Esophagus (tissue), 2 donors: ENCODE measurements at regions not wholly inside any gene's neighbourhood (a gene's known extent, or its start where the extent isn't known, plus 50 kb on each side); places are given as distances from the start of the nearest gene placed in this dataset.

Experiments
- H3K27ac ChIP-seq, 2 donors: one replicate each; pipeline ENCODE4 v1.5.1; 2013; ENCODE audit warnings: low read depth in 2 of 2, mild to moderate bottlenecking in 2 of 2, inconsistent platforms in 1 of 2, low read length in 1 of 2, moderate library complexity in 1 of 2
- H3K27me3 ChIP-seq, 2 donors: one replicate each; pipeline ENCODE4 v1.6.1; 2013; ENCODE audit warnings: low read length in 2 of 2, control low read depth in 1 of 2, mild to moderate bottlenecking in 1 of 2; ENCODE audit not compliant: insufficient read depth in 2 of 2, control insufficient read depth in 1 of 2
- H3K36me3 ChIP-seq, 2 donors: one replicate each; pipeline ENCODE4 v1.6.1; 2013; ENCODE audit warnings: low read length in 1 of 2; ENCODE audit not compliant: control insufficient read depth in 2 of 2, insufficient read depth in 2 of 2
- H3K4me1 ChIP-seq, 2 donors: one replicate each; pipeline ENCODE4 v1.6.1; 2013; ENCODE audit warnings: low read length in 1 of 2; ENCODE audit not compliant: control insufficient read depth in 2 of 2, insufficient read depth in 2 of 2
- H3K4me3 ChIP-seq, 2 donors: one replicate each; pipeline ENCODE4 v1.5.1; 2013; ENCODE audit warnings: low read length in 2 of 2, mild to moderate bottlenecking in 2 of 2, low read depth in 1 of 2, moderate library complexity in 1 of 2
- H3K9me3 ChIP-seq, 2 donors: one replicate each; pipeline ENCODE4 v1.6.1; 2013; ENCODE audit warnings: mild to moderate bottlenecking in 2 of 2, low read depth in 1 of 2, low read length in 1 of 2, moderate library complexity in 1 of 2; ENCODE audit not compliant: control insufficient read depth in 2 of 2, insufficient read depth in 1 of 2
- WGBS, 2 donors: extraction: QIAGEN DNeasy Blood & Tissue Kit; methylation state at CpG; one replicate each; pipeline ENCODE4 v1.1.7; 2013; 5-methylcytosine and 5-hydroxymethylcytosine counted together
- donor health status: healthy with polysubstance abuse.
- donor health status: Bipolar disorder and iron deficiency.

- no peaks in the 10 kb centered on the region for H3K36me3 ChIP-seq
- H3K4me1 ChIP-seq = no peaks in the 10 kb centered on the region
- H3K9me3 ChIP-seq = no peaks in the 10 kb centered on the region
- H3K4me3 ChIP-seq = no peak overlapping the region
- H3K27me3 ChIP-seq = no peaks in the 10 kb centered on the region
- whole genome bisulfite sequencing, 2 donors = 98 to 100% methylated on average over 1 of the region's 1 CpG
- no peak overlapping the region for H3K27ac ChIP-seq
Observed at GRCh38 chr2:138280999-138281695, 220.4 kb upstream of the SPOPL start.

DNA sequence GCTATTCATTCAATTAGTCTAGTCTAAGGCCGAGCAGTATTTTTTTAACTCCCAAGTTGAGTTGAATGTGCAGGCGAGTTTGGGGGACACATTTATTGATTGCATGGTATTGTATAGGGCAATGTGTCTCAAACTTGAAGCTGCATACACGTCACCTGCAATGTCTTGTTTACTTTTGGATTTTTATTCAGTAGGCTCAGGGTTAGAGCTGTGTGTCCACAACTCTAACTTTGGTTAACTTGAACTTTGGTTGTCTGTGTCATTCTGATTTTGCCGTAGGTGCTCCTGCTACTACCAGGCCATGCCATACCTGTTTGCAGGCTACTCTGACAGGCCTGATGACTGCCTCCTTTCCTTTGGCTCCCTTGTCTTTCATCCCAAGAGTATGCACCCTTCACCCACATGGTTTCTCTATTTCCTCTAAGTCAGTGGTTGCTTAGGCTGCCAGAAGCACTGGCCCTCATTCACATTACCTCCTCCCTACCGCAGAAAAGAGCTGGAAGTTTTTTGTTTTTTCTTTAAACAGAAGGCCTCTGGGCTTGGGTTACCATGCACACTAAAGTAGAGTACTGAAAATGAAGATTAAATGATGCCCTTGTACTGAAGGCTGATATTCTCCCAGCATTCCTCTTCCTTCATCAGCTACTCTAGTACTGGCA is 219.4 kb upstream of the SPOPL start:
- no peaks in the 10 kb centered on the region for H3K9me3 ChIP-seq
- H3K27me3 ChIP-seq = no peaks in the 10 kb centered on the region
- WGBS, 2 donors = 88 to 90% methylated on average over 5 of the region's 5 CpGs
- H3K4me1 ChIP-seq = no peaks in the 10 kb centered on the region
- H3K36me3 ChIP-seq = no peaks in the 10 kb centered on the region
- no peak overlapping the region for H3K4me3 ChIP-seq
- no peak overlapping the region for H3K27ac ChIP-seq

GRCh38 chr2:138291805-138292204 is 209.8 kb upstream of the SPOPL start:
- Histone ChIP-seq H3K4me1 (no peaks in the 10 kb centered on the region), H3K9me3 (no peaks in the 10 kb centered on the region)
- WGBS, 2 donors = 86 to 89% methylated on average over 3 of the region's 3 CpGs

DNA sequence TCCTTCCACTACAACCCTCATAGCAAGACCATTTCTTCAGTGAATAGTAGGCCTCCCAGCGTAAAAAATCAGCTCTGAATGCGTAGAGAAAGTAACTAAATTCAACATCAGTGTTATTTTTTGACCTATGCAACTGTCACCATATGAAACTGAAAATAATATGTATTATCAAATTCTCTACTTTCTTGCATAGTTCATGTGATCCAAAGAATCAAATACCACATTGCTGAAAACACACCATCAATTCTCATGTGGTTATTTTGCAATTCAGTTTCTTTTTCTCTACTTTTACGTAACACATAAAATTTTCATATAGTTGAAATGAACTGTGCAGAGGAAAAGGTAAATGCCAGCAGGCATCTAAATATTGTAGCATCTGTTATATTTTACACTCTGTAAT is 208.5 kb upstream of the SPOPL start:
- Histone ChIP-seq H3K4me1 (no peaks in the 10 kb centered on the region), H3K36me3 (no peaks in the 10 kb centered on the region), H3K27me3 (no peaks in the 10 kb centered on the region), H3K9me3 (no peaks in the 10 kb centered on the region), H3K4me3 (no peak overlapping the region), H3K27ac (no peak overlapping the region)
- 92 to 94% methylated on average over 3 of the region's 3 CpGs for WGBS, 2 donors

More at GRCh38 chr2:138291805-138292204, 209.8 kb upstream of the SPOPL start:
- Histone ChIP-seq H3K36me3 (no peaks in the 10 kb centered on the region), H3K4me3 (no peak overlapping the region), H3K27me3 (no peaks in the 10 kb centered on the region), H3K27ac (no peak overlapping the region)

DNA sequence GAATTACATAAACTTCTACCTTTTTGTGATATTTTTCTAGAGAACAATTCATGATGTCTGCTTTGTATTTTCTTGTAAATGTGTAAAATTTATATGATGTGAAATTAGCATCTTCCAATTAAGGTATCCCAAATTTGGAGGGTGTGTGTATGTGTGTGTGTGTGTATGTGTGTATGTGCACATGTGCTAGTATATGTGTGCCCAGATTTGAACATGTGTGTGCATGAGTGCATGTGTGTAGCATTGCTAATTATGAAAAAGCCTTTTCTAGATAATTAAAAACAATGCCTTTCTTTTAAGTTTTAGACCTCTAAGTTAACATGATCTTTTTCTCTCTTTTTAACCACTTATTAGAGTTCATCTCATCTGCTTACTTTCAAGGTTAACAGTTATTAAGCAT is 208.0 kb upstream of the SPOPL start:
- H3K4me1 ChIP-seq = no peaks in the 10 kb centered on the region
- no peaks in the 10 kb centered on the region for H3K36me3 ChIP-seq
- no peaks in the 10 kb centered on the region for H3K9me3 ChIP-seq
- H3K27me3 ChIP-seq = no peaks in the 10 kb centered on the region
- no peak overlapping the region for H3K27ac ChIP-seq
- no peak overlapping the region for H3K4me3 ChIP-seq

- Histone ChIP-seq H3K9me3 (no peaks in the 10 kb centered on the region), H3K27me3 (no peaks in the 10 kb centered on the region), H3K4me1 (no peaks in the 10 kb centered on the region), H3K27ac (no peak overlapping the region), H3K4me3 (no peak overlapping the region), H3K36me3 (no peaks in the 10 kb centered on the region)
- 55 to 66% methylated on average over 4 of the region's 4 CpGs for WGBS, 2 donors
Observed at GRCh38 chr2:138294451-138294850, 207.1 kb upstream of the SPOPL start.

- H3K9me3 ChIP-seq = no peaks in the 10 kb centered on the region
- H3K4me1 ChIP-seq = no peaks in the 10 kb centered on the region
- no peaks in the 10 kb centered on the region for H3K36me3 ChIP-seq
- H3K4me3 ChIP-seq = no peak overlapping the region
- H3K27me3 ChIP-seq = no peaks in the 10 kb centered on the region
- no peak overlapping the region for H3K27ac ChIP-seq
Observed at GRCh38 chr2:138296365-138296764, 205.2 kb upstream of the SPOPL start.

DNA sequence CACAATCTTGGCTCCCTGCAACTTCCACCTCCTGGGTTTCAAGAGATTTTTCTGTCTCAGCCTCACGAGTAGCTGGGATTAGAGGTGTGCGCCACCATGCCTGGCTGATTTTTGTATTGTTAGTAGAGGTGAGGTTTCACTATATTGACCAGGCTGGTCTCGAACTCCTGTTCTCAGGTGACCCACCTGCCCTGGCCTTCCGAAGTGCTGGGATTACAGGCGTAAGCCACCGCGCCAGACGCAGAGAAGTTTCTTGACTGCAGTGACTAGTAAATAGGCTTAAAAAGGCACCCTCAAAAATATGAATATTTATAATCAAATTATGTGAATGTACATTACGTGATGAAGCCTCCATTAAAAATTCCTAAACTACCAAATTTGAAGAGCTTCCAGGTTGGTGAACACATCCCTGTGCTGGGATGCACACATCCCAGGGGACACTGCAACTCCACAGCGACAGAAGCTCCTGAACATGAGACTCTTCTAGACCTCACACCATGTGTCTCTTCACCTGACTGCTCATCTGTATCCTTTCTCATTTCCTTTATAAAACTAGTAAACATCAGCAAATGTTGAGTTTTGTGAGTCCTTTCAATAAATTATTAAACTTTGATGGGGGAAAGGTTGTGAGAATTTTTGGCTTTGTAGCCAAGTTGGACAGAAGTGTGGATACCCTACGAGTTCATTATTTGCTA is 203.3 kb upstream of the SPOPL start:
- WGBS, 2 donors = 93 to 96% methylated on average over 11 of the region's 11 CpGs
- H3K4me3 ChIP-seq = no peak overlapping the region
- no peaks in the 10 kb centered on the region for H3K36me3 ChIP-seq
- H3K27me3 ChIP-seq = no peaks in the 10 kb centered on the region
- H3K9me3 ChIP-seq = no peaks in the 10 kb centered on the region
- H3K4me1 ChIP-seq = no peaks in the 10 kb centered on the region
- no peak overlapping the region for H3K27ac ChIP-seq

- no peak overlapping the region for H3K4me3 ChIP-seq
- no peak overlapping the region for H3K27ac ChIP-seq
- no peaks in the 10 kb centered on the region for H3K36me3 ChIP-seq
- no peaks in the 10 kb centered on the region for H3K9me3 ChIP-seq
- H3K27me3 ChIP-seq = no peaks in the 10 kb centered on the region
- H3K4me1 ChIP-seq = no peaks in the 10 kb centered on the region
- WGBS, 2 donors = 91 to 92% methylated on average over 3 of the region's 3 CpGs
Observed at GRCh38 chr2:138298900-138299299, 202.7 kb upstream of the SPOPL start.
